GM12878 (cell line): ENCODE measurements at regions not wholly inside any gene's neighbourhood (a gene's known extent, or its start where the extent isn't known, plus 50 kb on each side); places are given as distances from the start of the nearest gene placed in this dataset.

ENCODE experiments used
- ATAC-seq: fragments of 200-7000 bp; cut with Tn5 transposase; 3 replicates; pipeline ENCODE4 v1.9.1; 2020; ENCODE audit warnings: mild to moderate bottlenecking, moderate library complexity
- BruUV-seq: library from RNA; stranded (reverse); fragments of 400-500 nt; replicated peaks from 2 replicates; lab custom pipeline; 2021; lab: Mats Ljungman, UMichigan
- CTCF ChIA-PET: fragments of 300-600 bp; sonication (Branson Sonifier 250); formaldehyde crosslinking; extraction: SDS; loops from one replicate; lab custom pipeline; 2021; ENCODE audit warnings: inconsistent platforms; lab: Yijun Ruan, JAX
- POLR2A ChIA-PET: fragments of 350-600 bp; formaldehyde crosslinking; extraction: SDS; loops from one replicate; lab custom pipeline; 2021; ENCODE audit warnings: inconsistent platforms; lab: Charles Lee
- RAD21 ChIA-PET: fragments of 300-600 bp; sonication (Branson Sonifier 250); formaldehyde crosslinking; loops from one replicate; lab custom pipeline; 2023; ENCODE audit warnings: antibody characterized with exemption; ENCODE audit not compliant: unreplicated experiment; lab: Charles Lee
- SMC1A ChIA-PET: fragments of 300-600 bp; sonication (Branson Sonifier 250); formaldehyde crosslinking; loops from one replicate; lab custom pipeline; 2023; ENCODE audit not compliant: unreplicated experiment, uncharacterized antibody; lab: Charles Lee
- DNase-seq: peaks from one replicate; pipeline ENCODE4 v3.0.0-alpha.2; 2011; ENCODE audit warnings: low read depth, low spot score
- FAIRE-seq: peaks from 3 replicates; lab custom pipeline; 2011; peaks lifted over from hg19 to GRCh38; lab: Jason Lieb, UNC
- H2AFZ ChIP-seq: 2 replicates; pipeline ENCODE4 v1.6.0; 2011; ENCODE audit warnings: low read depth, low read length, control low read depth; ENCODE audit not compliant: control insufficient read depth
- H3K27ac ChIP-seq: 2 replicates; pipeline ENCODE4 v1.5.1; 2011; ENCODE audit warnings: control low read depth; ENCODE audit not compliant: control insufficient read depth, insufficient read depth
- H3K27me3 ChIP-seq, 2 experiments: replicated peaks in 1 of 2; 2 replicates each; pipeline versions ENCODE4 v1.6.0 to v1.6.1; 2011; ENCODE audit warnings: low read length in 1 of 2; ENCODE audit not compliant: control insufficient read depth in 2 of 2, insufficient read depth in 2 of 2
- H3K36me3 ChIP-seq, 2 experiments: 2 replicates each; pipeline ENCODE4 v1.5.1; 2011; ENCODE audit warnings: low read length in 1 of 2; ENCODE audit not compliant: control insufficient read depth in 2 of 2, insufficient read depth in 2 of 2
- H3K4me1 ChIP-seq: 2 replicates; pipeline ENCODE4 v1.6.1; 2011; ENCODE audit warnings: mild to moderate bottlenecking, low read length, moderate library complexity, mixed read lengths; ENCODE audit not compliant: control insufficient read depth, insufficient read depth
- H3K4me2 ChIP-seq: 2 replicates; pipeline ENCODE4 v1.6.0; 2011; ENCODE audit warnings: control low read depth; ENCODE audit not compliant: control insufficient read depth, insufficient read depth
- H3K4me3 ChIP-seq: fragments of 200-600 bp; sonication (generic); 2 replicates; pipeline ENCODE4 v1.5.1; 2016
- H3K79me2 ChIP-seq: 2 replicates; pipeline ENCODE4 v1.6.0; 2011; ENCODE audit warnings: low read length; ENCODE audit not compliant: control insufficient read depth, insufficient read depth
- H3K9ac ChIP-seq: 2 replicates; pipeline ENCODE4 v1.8.0; 2011; ENCODE audit warnings: low read length, control low read depth, mixed read lengths; ENCODE audit not compliant: control insufficient read depth, insufficient read depth
- H3K9me3 ChIP-seq: replicated peaks from 3 replicates; pipeline ENCODE4 v1.5.1; 2011; ENCODE audit warnings: mild to moderate bottlenecking, low read length; ENCODE audit not compliant: control insufficient read depth, insufficient read depth
- H4K20me1 ChIP-seq: 2 replicates; pipeline ENCODE4 v1.6.0; 2011; ENCODE audit not compliant: control insufficient read depth, insufficient read depth
- ASH2L ChIP-seq: fragments of 300-600, 200-600 bp; sonication (generic); IDR thresholded peaks from 2 replicates; pipeline ENCODE4 v1.6.1; 2017; ENCODE audit warnings: low read depth, mild to moderate bottlenecking, borderline replicate concordance
- BCL11A ChIP-seq: IDR thresholded peaks from 2 replicates; pipeline ENCODE4 v1.6.1; 2011; ENCODE audit warnings: low read depth, low read length
- CBX3 ChIP-seq: fragments of 200-600 bp; sonication (generic); IDR thresholded peaks from 2 replicates; pipeline ENCODE4 v1.6.1; 2016; ENCODE audit warnings: low read depth, borderline replicate concordance
- EED ChIP-seq: sonication (generic); IDR thresholded peaks from 2 replicates; pipeline ENCODE4 v1.6.1; 2016; ENCODE audit warnings: antibody characterized with exemption, low read depth
- EP300 ChIP-seq, 2 experiments: fragments of 150-350 bp in 1 of 2; IDR thresholded peaks; 2 replicates each; pipeline ENCODE4 v1.6.1; 2011 to 2012; ENCODE audit warnings: low read depth in 2 of 2, low read length in 2 of 2, borderline replicate concordance in 1 of 2, improper control_type of control experiment in 1 of 2, inconsistent platforms in 1 of 2; ENCODE audit not compliant: control insufficient read depth in 1 of 2
- FOXK2 ChIP-seq: fragments of 450-650 bp; IDR thresholded peaks from 2 replicates; pipeline ENCODE4 v1.6.1; 2017; ENCODE audit warnings: mild to moderate bottlenecking, moderate library complexity
- GATAD2B ChIP-seq: fragments of 450-650 bp; conservative IDR thresholded peaks from 2 replicates; pipeline ENCODE4 v1.6.1; 2017; ENCODE audit warnings: low read depth, mild to moderate bottlenecking, moderate library complexity
- HCFC1 ChIP-seq: fragments of 150-350 bp; IDR thresholded peaks from 2 replicates; pipeline ENCODE4 v1.6.1; 2014; ENCODE audit warnings: low read length
- IRF4 ChIP-seq: IDR thresholded peaks from 2 replicates; pipeline ENCODE4 v1.6.1; 2011; ENCODE audit warnings: low read depth, low read length
- JUNB ChIP-seq: IDR thresholded peaks from 2 replicates; pipeline ENCODE4 v1.6.1; 2016; ENCODE audit warnings: antibody characterized with exemption, mild to moderate bottlenecking
- PAX5 ChIP-seq: IDR thresholded peaks from 2 replicates; pipeline ENCODE4 v1.6.1; 2011; ENCODE audit warnings: low read depth, low read length, borderline replicate concordance
- PAX8 ChIP-seq: fragments of 450-650 bp; IDR thresholded peaks from 2 replicates; pipeline ENCODE4 v1.6.1; 2017; ENCODE audit warnings: mild to moderate bottlenecking, moderate library complexity
- SRF ChIP-seq, 2 experiments: IDR thresholded peaks; 2 replicates each; pipeline ENCODE4 v1.6.1; 2011; ENCODE audit warnings: low read depth in 2 of 2, low read length in 2 of 2, mild to moderate bottlenecking in 1 of 2, moderate library complexity in 1 of 2
- STAT3 ChIP-seq: IDR thresholded peaks from 2 replicates; pipeline ENCODE4 v1.6.1; 2011; ENCODE audit warnings: low read depth, low read length, improper control_type of control experiment
- TCF3 ChIP-seq: IDR thresholded peaks from 2 replicates; pipeline ENCODE4 v1.6.1; 2012; ENCODE audit warnings: low read depth, mild to moderate bottlenecking, low read length, borderline replicate concordance; ENCODE audit not compliant: insufficient read depth
- ZNF24 ChIP-seq: fragments of 450-650 bp; IDR thresholded peaks from 2 replicates; pipeline ENCODE4 v1.6.1; 2017; ENCODE audit warnings: antibody characterized with exemption, mild to moderate bottlenecking
- WGBS: methylation state at CpG from one replicate; pipeline ENCODE4 v1.1.6; 2016; ENCODE audit warnings: low lambda C conversion rate; ENCODE audit not compliant: insufficient replicate concordance, insufficient coverage; ENCODE audit errors: missing lambda C conversion rate; 5-methylcytosine and 5-hydroxymethylcytosine counted together
- in situ Hi-C: fragments of 300-500 bp; cut with MboI; formaldehyde crosslinking; loops from 9 replicates; pipeline ENCODE4 v1.14.3; 2018; ENCODE audit warnings: mixed read lengths
- intact Hi-C: fragments of 100-400 bp; cut with micrococcal nuclease; formaldehyde crosslinking; loops from one replicate; pipeline ENCODE4 v1.14.2; 2022; ENCODE audit not compliant: unreplicated experiment
- TF ChIP-seq, protein P1 (sequence below): fragments of 450-650 bp; IDR thresholded peaks from 2 replicates; pipeline ENCODE4 v1.6.1; 2018; ENCODE audit warnings: borderline replicate concordance, mild to moderate bottlenecking; ENCODE audit not compliant: partially characterized antibody
- TF ChIP-seq, protein P2 (sequence below): fragments of 450-650 bp; IDR thresholded peaks from 2 replicates; pipeline ENCODE4 v1.6.1; 2017; ENCODE audit warnings: borderline replicate concordance
- TF ChIP-seq, protein P3 (sequence below): fragments of 450-650 bp; formaldehyde crosslinking; IDR thresholded peaks from 2 replicates; pipeline ENCODE4 v1.4.0; 2022; ENCODE audit warnings: mild to moderate bottlenecking, moderate library complexity

DNA sequence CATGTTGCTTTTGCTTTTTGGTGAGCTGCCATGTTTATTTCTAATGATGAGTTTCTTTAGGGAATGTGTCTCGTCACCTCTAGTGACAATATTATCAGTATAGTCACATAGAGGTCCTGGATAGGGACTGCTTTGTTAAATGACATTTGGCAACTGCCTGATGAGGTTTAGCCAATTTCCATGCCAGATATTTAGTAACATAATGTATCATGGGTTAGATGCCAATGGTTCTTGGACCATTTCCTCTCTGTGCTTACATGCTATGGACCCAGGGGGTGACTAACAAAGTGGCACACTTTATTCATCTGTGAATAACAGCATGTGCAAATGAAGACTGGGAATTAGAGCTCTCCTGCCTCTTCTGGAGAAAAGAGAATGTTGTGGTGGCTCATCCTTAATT, 56.2 kb upstream of the RAB27B start:
- no peaks in the 10 kb centered on the region for H3K36me3 ChIP-seq
- no peak for FAIRE-seq
- POLR2A ChIA-PET: no interaction called here
- no TSS peak for BruUV-seq
- CTCF ChIA-PET: no interaction called here
- no peaks in the 10 kb centered on the region for H4K20me1 ChIP-seq
- no peak overlapping the region for H3K9ac ChIP-seq
- DNase-seq: no peak
- H2AFZ ChIP-seq: no peak overlapping the region
- in situ Hi-C loops (no loop called here), intact Hi-C loops (no loop called here)
- 5% methylated on average over 1 of the region's 1 CpG for WGBS
- TF ChIP-seq SRF (IDR thresholded peaks at IDR 0.05; ENCODE audit: low read depth in 2 of 2, low read length in 2 of 2) (no peak), EED (no peak), BCL11A (no peak), GATAD2B (no peak), EP300 (IDR thresholded peaks at IDR 0.05; ENCODE audit: borderline replicate concordance in 1 of 2, control insufficient read depth in 1 of 2, low read depth in 2 of 2, low read length in 2 of 2) (no peak), STAT3 (no peak), PAX8 (no peak), PAX5 (no peak), JUNB (no peak), HCFC1 (no peak), TCF3 (no peak), IRF4 (no peak), ZNF24 (no peak), CBX3 (no peak), FOXK2 (no peak), ASH2L (no peak)
- TF ChIP-seq, protein P1, sequence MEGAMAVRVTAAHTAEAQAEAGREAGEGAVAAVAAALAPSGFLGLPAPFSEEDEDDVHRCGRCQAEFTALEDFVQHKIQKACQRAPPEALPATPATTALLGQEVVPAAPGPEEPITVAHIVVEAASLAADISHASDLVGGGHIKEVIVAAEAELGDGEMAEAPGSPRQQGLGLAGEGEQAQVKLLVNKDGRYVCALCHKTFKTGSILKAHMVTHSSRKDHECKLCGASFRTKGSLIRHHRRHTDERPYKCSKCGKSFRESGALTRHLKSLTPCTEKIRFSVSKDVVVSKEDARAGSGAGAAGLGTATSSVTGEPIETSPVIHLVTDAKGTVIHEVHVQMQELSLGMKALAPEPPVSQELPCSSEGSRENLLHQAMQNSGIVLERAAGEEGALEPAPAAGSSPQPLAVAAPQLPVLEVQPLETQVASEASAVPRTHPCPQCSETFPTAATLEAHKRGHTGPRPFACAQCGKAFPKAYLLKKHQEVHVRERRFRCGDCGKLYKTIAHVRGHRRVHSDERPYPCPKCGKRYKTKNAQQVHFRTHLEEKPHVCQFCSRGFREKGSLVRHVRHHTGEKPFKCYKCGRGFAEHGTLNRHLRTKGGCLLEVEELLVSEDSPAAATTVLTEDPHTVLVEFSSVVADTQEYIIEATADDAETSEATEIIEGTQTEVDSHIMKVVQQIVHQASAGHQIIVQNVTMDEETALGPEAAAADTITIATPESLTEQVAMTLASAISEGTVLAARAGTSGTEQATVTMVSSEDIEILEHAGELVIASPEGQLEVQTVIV: no peak
- TF ChIP-seq, protein P2, sequence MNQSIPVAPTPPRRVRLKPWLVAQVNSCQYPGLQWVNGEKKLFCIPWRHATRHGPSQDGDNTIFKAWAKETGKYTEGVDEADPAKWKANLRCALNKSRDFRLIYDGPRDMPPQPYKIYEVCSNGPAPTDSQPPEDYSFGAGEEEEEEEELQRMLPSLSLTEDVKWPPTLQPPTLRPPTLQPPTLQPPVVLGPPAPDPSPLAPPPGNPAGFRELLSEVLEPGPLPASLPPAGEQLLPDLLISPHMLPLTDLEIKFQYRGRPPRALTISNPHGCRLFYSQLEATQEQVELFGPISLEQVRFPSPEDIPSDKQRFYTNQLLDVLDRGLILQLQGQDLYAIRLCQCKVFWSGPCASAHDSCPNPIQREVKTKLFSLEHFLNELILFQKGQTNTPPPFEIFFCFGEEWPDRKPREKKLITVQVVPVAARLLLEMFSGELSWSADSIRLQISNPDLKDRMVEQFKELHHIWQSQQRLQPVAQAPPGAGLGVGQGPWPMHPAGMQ: no peak
- TF ChIP-seq, protein P3, sequence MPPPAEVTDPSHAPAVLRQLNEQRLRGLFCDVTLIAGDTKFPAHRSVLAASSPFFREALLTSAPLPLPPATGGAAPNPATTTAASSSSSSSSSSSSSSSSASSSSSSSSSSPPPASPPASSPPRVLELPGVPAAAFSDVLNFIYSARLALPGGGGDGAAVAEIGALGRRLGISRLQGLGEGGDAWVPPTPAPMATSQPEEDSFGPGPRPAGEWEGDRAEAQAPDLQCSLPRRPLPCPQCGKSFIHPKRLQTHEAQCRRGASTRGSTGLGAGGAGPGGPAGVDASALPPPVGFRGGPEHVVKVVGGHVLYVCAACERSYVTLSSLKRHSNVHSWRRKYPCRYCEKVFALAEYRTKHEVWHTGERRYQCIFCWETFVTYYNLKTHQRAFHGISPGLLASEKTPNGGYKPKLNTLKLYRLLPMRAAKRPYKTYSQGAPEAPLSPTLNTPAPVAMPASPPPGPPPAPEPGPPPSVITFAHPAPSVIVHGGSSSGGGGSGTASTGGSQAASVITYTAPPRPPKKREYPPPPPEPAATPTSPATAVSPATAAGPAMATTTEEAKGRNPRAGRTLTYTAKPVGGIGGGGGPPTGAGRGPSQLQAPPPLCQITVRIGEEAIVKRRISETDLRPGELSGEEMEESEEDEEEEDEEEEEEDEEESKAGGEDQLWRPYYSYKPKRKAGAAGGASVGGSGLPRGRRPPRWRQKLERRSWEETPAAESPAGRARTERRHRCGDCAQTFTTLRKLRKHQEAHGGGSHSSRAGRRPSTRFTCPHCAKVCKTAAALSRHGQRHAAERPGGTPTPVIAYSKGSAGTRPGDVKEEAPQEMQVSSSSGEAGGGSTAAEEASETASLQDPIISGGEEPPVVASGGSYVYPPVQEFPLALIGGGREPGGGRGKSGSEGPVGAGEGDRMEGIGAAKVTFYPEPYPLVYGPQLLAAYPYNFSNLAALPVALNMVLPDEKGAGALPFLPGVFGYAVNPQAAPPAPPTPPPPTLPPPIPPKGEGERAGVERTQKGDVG (CRISPR knock-in tag): no peak
- no peaks in the 10 kb centered on the region; a peak in 1 of 4 replicates for H3K27me3 ChIP-seq
- no peak overlapping the region for H3K4me2 ChIP-seq
- H3K79me2 ChIP-seq: no peaks in the 10 kb centered on the region
- SMC1A ChIA-PET: no interaction called here
- H3K27ac ChIP-seq: no peak overlapping the region
- H3K4me3 ChIP-seq: no peak overlapping the region
- no peak for ATAC-seq
- H3K9me3 ChIP-seq: no peaks in the 10 kb centered on the region
- RAD21 ChIA-PET: no interaction called here
- H3K4me1 ChIP-seq: no peaks in the 10 kb centered on the region
